Astrocyte (in vitro differentiated cells and primary cell): ENCODE measurements at regions not wholly inside any gene's neighbourhood (a gene's known extent, or its start where the extent isn't known, plus 50 kb on each side); places are given as distances from the start of the nearest gene placed in this dataset.

Experiments
- EZH2 ChIP-seq: IDR thresholded peaks from 2 replicates; pipeline ENCODE4 v1.6.1; 2012; ENCODE audit warnings: mild to moderate bottlenecking, low read length, inconsistent platforms; ENCODE audit not compliant: insufficient read depth
- TF ChIP-seq, protein P1 (sequence below): IDR thresholded peaks from 2 replicates; pipeline ENCODE4 v1.5.1; 2011; ENCODE audit warnings: low read depth, mild to moderate bottlenecking, inconsistent platforms, low read length, moderate library complexity; ENCODE audit not compliant: insufficient read depth

DNA sequence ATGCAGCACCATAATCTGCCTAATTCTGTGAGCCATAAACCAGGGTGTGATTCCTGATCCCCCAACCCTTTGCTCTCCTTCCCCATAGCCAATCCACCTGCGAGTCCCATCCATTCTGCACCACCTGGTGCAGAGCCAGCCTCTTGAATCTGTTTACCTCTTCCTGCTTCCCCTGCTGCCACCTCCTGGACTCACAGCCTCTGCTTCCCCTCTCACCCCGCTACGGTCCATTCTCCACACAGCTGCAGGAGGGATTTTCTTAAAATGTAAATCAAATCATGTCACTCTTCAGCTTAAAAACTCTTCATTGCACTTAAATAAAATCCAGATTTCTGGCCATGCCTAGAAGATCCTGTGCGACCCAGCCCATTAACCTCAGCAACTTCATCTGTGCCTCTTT lies 186.7 kb downstream of the FOXD2 start:
- TF ChIP-seq, protein P1, sequence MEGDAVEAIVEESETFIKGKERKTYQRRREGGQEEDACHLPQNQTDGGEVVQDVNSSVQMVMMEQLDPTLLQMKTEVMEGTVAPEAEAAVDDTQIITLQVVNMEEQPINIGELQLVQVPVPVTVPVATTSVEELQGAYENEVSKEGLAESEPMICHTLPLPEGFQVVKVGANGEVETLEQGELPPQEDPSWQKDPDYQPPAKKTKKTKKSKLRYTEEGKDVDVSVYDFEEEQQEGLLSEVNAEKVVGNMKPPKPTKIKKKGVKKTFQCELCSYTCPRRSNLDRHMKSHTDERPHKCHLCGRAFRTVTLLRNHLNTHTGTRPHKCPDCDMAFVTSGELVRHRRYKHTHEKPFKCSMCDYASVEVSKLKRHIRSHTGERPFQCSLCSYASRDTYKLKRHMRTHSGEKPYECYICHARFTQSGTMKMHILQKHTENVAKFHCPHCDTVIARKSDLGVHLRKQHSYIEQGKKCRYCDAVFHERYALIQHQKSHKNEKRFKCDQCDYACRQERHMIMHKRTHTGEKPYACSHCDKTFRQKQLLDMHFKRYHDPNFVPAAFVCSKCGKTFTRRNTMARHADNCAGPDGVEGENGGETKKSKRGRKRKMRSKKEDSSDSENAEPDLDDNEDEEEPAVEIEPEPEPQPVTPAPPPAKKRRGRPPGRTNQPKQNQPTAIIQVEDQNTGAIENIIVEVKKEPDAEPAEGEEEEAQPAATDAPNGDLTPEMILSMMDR: no peak
- no peak for TF ChIP-seq EZH2
